ENCODE measurements at regions not wholly inside any gene's neighbourhood (a gene's known extent, or its start where the extent isn't known, plus 50 kb on each side); places are given as distances from the start of the nearest gene placed in this dataset.

DNA sequence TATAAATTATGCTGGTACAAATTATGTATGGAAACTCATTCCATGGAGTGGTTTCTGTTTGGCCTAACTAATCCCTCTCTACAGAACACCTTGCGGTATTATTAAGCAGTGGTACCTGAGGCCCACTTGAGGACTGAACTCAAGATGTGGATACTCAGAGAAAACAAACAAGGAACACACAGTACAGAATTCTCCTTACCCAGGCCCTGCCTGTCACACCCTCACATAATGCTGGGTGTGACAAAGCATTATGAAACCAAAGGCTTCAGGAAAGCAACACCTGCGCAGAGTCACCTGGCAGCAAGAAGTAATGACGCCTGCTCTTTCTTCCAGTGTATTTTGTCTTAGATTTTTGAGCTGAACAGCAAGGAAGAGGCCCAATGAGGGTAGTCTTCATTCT, 264.7 kb downstream of the PAX3 start:
- TF ChIP-seq, protein P1, sequence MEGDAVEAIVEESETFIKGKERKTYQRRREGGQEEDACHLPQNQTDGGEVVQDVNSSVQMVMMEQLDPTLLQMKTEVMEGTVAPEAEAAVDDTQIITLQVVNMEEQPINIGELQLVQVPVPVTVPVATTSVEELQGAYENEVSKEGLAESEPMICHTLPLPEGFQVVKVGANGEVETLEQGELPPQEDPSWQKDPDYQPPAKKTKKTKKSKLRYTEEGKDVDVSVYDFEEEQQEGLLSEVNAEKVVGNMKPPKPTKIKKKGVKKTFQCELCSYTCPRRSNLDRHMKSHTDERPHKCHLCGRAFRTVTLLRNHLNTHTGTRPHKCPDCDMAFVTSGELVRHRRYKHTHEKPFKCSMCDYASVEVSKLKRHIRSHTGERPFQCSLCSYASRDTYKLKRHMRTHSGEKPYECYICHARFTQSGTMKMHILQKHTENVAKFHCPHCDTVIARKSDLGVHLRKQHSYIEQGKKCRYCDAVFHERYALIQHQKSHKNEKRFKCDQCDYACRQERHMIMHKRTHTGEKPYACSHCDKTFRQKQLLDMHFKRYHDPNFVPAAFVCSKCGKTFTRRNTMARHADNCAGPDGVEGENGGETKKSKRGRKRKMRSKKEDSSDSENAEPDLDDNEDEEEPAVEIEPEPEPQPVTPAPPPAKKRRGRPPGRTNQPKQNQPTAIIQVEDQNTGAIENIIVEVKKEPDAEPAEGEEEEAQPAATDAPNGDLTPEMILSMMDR (optimal IDR thresholded peaks at IDR 0.05 in 1 of 3, IDR thresholded peaks at IDR 0.05 in 1 of 3, conservative IDR thresholded peaks at IDR 0.05 in 1 of 3; ENCODE audit: extremely low read depth in 1 of 3, insufficient read depth in 2 of 3, low read length in 3 of 3): no peak
- no peak for TF ChIP-seq EZH2 (IDR thresholded peaks at IDR 0.05; ENCODE audit: low read length)

Measured in keratinocyte (primary cell).